IMR-90 (cell line): ENCODE measurements at regions not wholly inside any gene's neighbourhood (a gene's known extent, or its start where the extent isn't known, plus 50 kb on each side); places are given as distances from the start of the nearest gene placed in this dataset.

Experiments
- CHD1 ChIP-seq: IDR thresholded peaks from 2 replicates; pipeline ENCODE4 v1.6.1; 2012; ENCODE audit warnings: low read depth, low read length, improper control_type of control experiment
- CTCF ChIP-seq: conservative IDR thresholded peaks from 2 replicates; pipeline ENCODE4 v1.5.1; 2012; ENCODE audit warnings: mild to moderate bottlenecking, low read depth, low read length, improper control_type of control experiment
- POLR2A ChIP-seq: IDR thresholded peaks from 2 replicates; pipeline ENCODE4 v1.6.1; 2012; ENCODE audit warnings: mild to moderate bottlenecking, low read depth, low read length
- SMC3 ChIP-seq: fragments of 150-350 bp; IDR thresholded peaks from 2 replicates; pipeline ENCODE4 v1.6.1; 2016; ENCODE audit warnings: low read depth, mild to moderate bottlenecking, antibody characterized with exemption, low read length, moderate library complexity

DNA sequence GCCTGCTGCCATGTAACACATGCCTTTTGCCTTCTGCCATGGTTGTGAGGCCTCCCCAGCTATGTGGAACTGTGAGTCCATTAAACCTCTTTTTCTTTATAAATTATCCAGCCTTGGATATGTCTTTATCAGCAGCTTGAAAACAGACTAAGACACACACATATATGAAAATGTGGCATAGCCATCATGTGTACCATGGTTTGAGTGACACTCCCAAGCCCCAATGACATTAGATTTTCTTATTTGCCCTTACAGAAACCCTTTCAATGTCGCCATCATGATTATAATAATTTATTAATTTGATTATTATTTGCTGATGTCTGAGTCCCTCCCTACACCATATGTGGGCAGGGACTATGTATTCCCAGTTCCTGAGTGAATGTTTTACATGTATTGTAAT, 63.5 kb upstream of the FGGY start:
- TF ChIP-seq CHD1 (no peak), CTCF (no peak), SMC3 (no peak), POLR2A (no peak)
